Spleen (tissue), 11 donors: ENCODE measurements at regions not wholly inside any gene's neighbourhood (a gene's known extent, or its start where the extent isn't known, plus 50 kb on each side); places are given as distances from the start of the nearest gene placed in this dataset.
A peak's percentile ranks its signal among the peaks of the same experiment; 100 is the strongest.

Experiments used
- DNase-seq: peaks from one replicate; pipeline ENCODE4 v3.0.0-alpha.2; 2020
- H3K27ac ChIP-seq, 8 donors: fragments of 200-600 bp; sonication (generic) in 7 of 8; 1 replicate in 4 of 8; 2 replicates in 4 of 8; pipeline versions ENCODE4 v1.5.0 to v1.8.0; 2016 to 2021; ENCODE audit warnings: inconsistent platforms in 4 of 8, mild to moderate bottlenecking in 4 of 8, moderate library complexity in 1 of 8
- H3K27me3 ChIP-seq, 7 donors: fragments of 200-600 bp; sonication (generic) in 6 of 7; replicated peaks in 1 of 7; 1 replicate in 4 of 7; 2 replicates in 3 of 7; pipeline versions ENCODE4 v1.5.0 to v1.8.0; 2016 to 2021; ENCODE audit warnings: inconsistent platforms in 3 of 7, mild to moderate bottlenecking in 1 of 7
- H3K36me3 ChIP-seq, 6 donors: fragments of 200-600 bp; sonication (generic) in 5 of 6; 1 replicate in 4 of 6; 2 replicates in 2 of 6; pipeline versions ENCODE4 v1.5.0 to v1.8.0; 2016 to 2021; ENCODE audit warnings: inconsistent platforms in 2 of 6
- H3K4me1 ChIP-seq, 6 donors: fragments of 200-600 bp; sonication (generic) in 5 of 6; 1 replicate in 3 of 6; 2 replicates in 3 of 6; pipeline versions ENCODE4 v1.5.0 to v1.8.0; 2016 to 2021; ENCODE audit warnings: inconsistent platforms in 3 of 6
- H3K4me3 ChIP-seq, 8 donors: fragments of 200-600 bp; sonication (generic) in 7 of 8; 1 replicate in 4 of 8; 2 replicates in 4 of 8; pipeline versions ENCODE4 v1.5.0 to v1.8.0; 2016 to 2021; ENCODE audit warnings: inconsistent platforms in 4 of 8, mild to moderate bottlenecking in 4 of 8, moderate library complexity in 2 of 8
- H3K9me3 ChIP-seq, 8 donors: fragments of 200-600 bp; sonication (generic) in 7 of 8; 1 replicate in 4 of 8; 2 replicates in 4 of 8; pipeline versions ENCODE4 v1.5.0 to v1.8.0; 2016 to 2021; ENCODE audit warnings: inconsistent platforms in 4 of 8
- CTCF ChIP-seq, 11 experiments: fragments of 200-600 bp in 7 of 11; fragments of 450-650 bp in 4 of 11; sonication (generic) in 4 of 11; IDR thresholded peaks in 8 of 11; conservative IDR thresholded peaks in 3 of 11; 1 replicate in 7 of 11; 2 replicates in 4 of 11; pipeline versions ENCODE4 v1.4.0 to v1.8.0; 2016 to 2021; ENCODE audit warnings: antibody characterized with exemption in 11 of 11, inconsistent platforms in 4 of 11, mild to moderate bottlenecking in 1 of 11
- POLR2A ChIP-seq, 3 donors: fragments of 450-650 bp; IDR thresholded peaks; one replicate each; pipeline ENCODE4 v1.5.1; 2017; ENCODE audit warnings: antibody characterized with exemption in 3 of 3, mild to moderate bottlenecking in 1 of 3
- POLR2AphosphoS5 ChIP-seq, 3 donors: sonication (generic); formaldehyde crosslinking; IDR thresholded peaks; one replicate each; pipeline ENCODE4 v1.5.1; 2017; ENCODE audit warnings: antibody characterized with exemption in 3 of 3
- WGBS, 5 donors: extraction: QIAGEN DNeasy Blood & Tissue Kit in 3 of 5; methylation state at CpG; one replicate each; pipeline versions ENCODE4 v1.1.5 to v1.1.7; 2013 to 2018; 5-methylcytosine and 5-hydroxymethylcytosine counted together
- intact Hi-C: fragments of 100-400 bp; cut with DNase I; formaldehyde crosslinking; loops from one replicate; pipeline ENCODE4 v1.15.0; 2023; ENCODE audit warnings: low total_unique reads
- donor health status: healthy with polysubstance abuse.
- donor health status: DM: no; HTN: no; CAD: no; lungs with moderate emphysema.
- donor health status: DM: no; HTN: no; CAD: no.
- donor health status: Bipolar disorder and iron deficiency.
- donor health status: healthy.
- donor health status: DM: no; HTN: no; CAD: no.
- donor health status: DM: yes; HTN: yes; CAD: no.

DNA sequence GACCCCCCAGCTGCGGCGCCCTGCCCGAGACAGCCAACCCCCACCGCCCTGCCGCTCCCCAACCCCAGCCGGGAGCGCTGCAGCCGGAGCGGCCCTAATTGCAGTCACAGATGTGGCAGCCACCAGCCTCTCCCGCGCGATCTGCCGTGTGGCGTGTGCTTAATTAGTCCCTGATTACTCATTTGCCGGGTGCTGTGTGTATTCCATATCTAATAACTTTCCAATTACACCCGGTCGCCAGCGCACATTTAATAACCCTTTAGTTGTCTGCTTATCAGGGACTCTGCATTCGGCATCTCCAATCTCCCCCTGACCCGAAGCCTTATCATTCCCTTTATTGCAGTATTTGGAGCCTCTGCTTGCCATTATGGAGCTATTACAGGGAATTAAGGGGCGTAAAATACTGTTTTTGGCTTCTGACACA lies 236.7 kb upstream of the CIBAR2 start:
- no peak for TF ChIP-seq POLR2A (IDR thresholded peaks at IDR 0.05)
- Histone ChIP-seq H3K4me1 (peaks cover 0 to 27% (median 11%) of the 10 kb centered on the region in 6 donors), H3K27me3 (no peaks in the 10 kb centered on the region), H3K9me3 (peaks cover 0 to 8% (median 2%) of the 10 kb centered on the region in 8 donors), H3K27ac (no peak overlapping the region), H3K4me3 (no peak overlapping the region), H3K36me3 (no peaks in the 10 kb centered on the region)
- 91 to 94% (median 94%) methylated on average over 21 of the region's 21 CpGs for WGBS, 5 donors
- no peak for DNase-seq
- intact Hi-C loops, result no loop called here

DNA sequence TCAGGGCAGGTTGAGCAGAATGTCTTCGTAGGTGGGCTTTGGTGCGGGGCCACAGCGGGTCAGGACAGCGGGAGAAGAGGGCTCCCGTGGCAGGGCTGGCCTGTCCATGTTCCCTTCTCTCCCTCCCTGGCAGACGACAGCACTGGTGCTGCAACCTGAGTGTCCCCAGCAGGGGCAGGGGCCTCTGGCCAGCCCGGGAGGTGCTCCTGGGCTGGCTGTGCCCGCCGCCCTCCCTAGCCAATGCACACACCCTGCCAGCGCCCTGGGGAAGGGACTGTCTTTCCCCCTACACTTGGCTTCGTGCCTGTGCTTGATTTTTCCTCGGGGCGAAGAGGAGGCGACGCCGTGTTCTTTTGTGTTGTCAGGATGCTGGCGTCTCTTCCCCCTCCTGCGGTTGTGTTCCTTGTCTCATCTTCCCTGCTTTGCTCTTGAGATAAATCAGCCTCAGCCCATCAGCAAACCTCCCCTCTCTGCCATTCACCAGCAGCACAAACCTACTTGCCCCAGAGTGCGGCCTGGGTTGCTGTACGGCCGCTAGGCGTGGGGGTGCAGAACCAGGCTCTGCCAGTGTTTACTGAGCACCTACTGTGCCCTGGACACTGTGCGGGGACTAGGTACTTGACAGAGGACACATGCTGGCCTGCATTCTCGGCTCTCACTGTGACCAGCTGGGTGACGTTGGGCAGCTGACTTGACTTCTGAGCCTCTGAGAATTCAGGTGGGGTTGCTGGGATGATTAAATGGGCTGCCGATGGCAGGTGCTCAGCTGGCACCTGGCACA lies 237.3 kb upstream of the CIBAR2 start:
- intact Hi-C loops, result no loop called here
- H3K36me3 ChIP-seq, result no peaks in the 10 kb centered on the region
- H3K4me1 ChIP-seq, result peaks cover under 1 to 33% (median 16%) of the 10 kb centered on the region in 6 donors
- no peak for DNase-seq
- H3K9me3 ChIP-seq, result peaks cover 0 to 8% (median 2%) of the 10 kb centered on the region in 8 donors
- H3K4me3 ChIP-seq, result no peak overlapping the region
- TF ChIP-seq POLR2AphosphoS5 (IDR thresholded peaks at IDR 0.05) (no peak), CTCF (IDR thresholded peaks at IDR 0.05 in 8 of 11, conservative IDR thresholded peaks at IDR 0.05 in 3 of 11) (no peak), POLR2A (IDR thresholded peaks at IDR 0.05) (no peak)
- 86 to 91% (median 87%) methylated on average over 26 of the region's 26 CpGs for WGBS, 5 donors
- H3K27ac ChIP-seq, result no peak overlapping the region
- H3K27me3 ChIP-seq, result no peaks in the 10 kb centered on the region

GRCh38 chr16:85350146-85350728 lies 238.0 kb upstream of the CIBAR2 start:
- WGBS, 5 donors, result 77 to 86% (median 83%) methylated on average over 7 to 10 of the region's 10 CpGs
- no peaks in the 10 kb centered on the region for H3K27me3 ChIP-seq
- TF ChIP-seq POLR2AphosphoS5 (IDR thresholded peaks at IDR 0.05) (no peak), CTCF (IDR thresholded peaks at IDR 0.05 in 8 of 11, conservative IDR thresholded peaks at IDR 0.05 in 3 of 11) (no peak), POLR2A (IDR thresholded peaks at IDR 0.05) (no peak)

GRCh38 chr16:85350973-85351372 lies 238.7 kb upstream of the CIBAR2 start:
- Histone ChIP-seq H3K36me3 (no peaks in the 10 kb centered on the region), H3K27me3 (no peaks in the 10 kb centered on the region), H3K9me3 (peaks cover 0 to 8% (median 2%) of the 10 kb centered on the region in 8 donors), H3K4me3 (no peak overlapping the region), H3K27ac (no peak overlapping the region), H3K4me1 (peaks cover 5 to 45% (median 28%) of the 10 kb centered on the region in 6 donors)
- intact Hi-C loops, result no loop called here
- TF ChIP-seq POLR2AphosphoS5 (IDR thresholded peaks at IDR 0.05), result peak in 2 of 3 donors; percentile 58 to 60
- TF ChIP-seq CTCF (IDR thresholded peaks at IDR 0.05 in 8 of 11, conservative IDR thresholded peaks at IDR 0.05 in 3 of 11), result no peak
- 22 to 36% (median 28%) methylated on average over 3 to 4 of the region's 4 CpGs for WGBS, 5 donors
- DNase-seq, result no peak

More at GRCh38 chr16:85350146-85350728, 238.0 kb upstream of the CIBAR2 start:
- Histone ChIP-seq H3K27ac (no peak overlapping the region), H3K4me3 (no peak overlapping the region), H3K36me3 (no peaks in the 10 kb centered on the region), H3K9me3 (peaks cover 0 to 8% (median 2%) of the 10 kb centered on the region in 8 donors), H3K4me1 (peaks cover 5 to 40% (median 23%) of the 10 kb centered on the region in 6 donors)
- no peak for DNase-seq
- intact Hi-C loops, result no loop called here
